ENCODE measurements at regions not wholly inside any gene's neighbourhood (a gene's known extent, or its start where the extent isn't known, plus 50 kb on each side); places are given as distances from the start of the nearest gene placed in this dataset.

- H3K9me3 ChIP-seq: no peaks in the 10 kb centered on the region
- ATAC-seq (no peak), DNase-seq (no peak)
- intact Hi-C loops (cut with DNase I; ENCODE audit: low total_unique reads): no loop called here
- no peak overlapping the region for H3K4me3 ChIP-seq
- H3K4me1 ChIP-seq: no peaks in the 10 kb centered on the region
- TF ChIP-seq POLR2A (IDR thresholded peaks at IDR 0.05): no peak
- TF ChIP-seq CTCF (IDR thresholded peaks at IDR 0.05 in 4 of 5, conservative IDR thresholded peaks at IDR 0.05 in 1 of 5): no peak
- in situ Hi-C loops (cut with MboI; ENCODE audit: low sequenced_read_pairs in 4 of 4): no loop called here
- H3K36me3 ChIP-seq: no peaks in the 10 kb centered on the region
- H3K27me3 ChIP-seq: no peaks in the 10 kb centered on the region
- H3K27ac ChIP-seq: no peak overlapping the region
Measured at GRCh38 chr12:115433014-115433634, 749.1 kb upstream of the TBX3 start.

- H3K9me3 ChIP-seq: no peaks in the 10 kb centered on the region
- intact Hi-C loops (cut with DNase I; ENCODE audit: low total_unique reads): no loop called here
Measured at GRCh38 chr12:115430636-115431035, 746.7 kb upstream of the TBX3 start.

GRCh38 chr12:115426732-115427131 lies 742.8 kb upstream of the TBX3 start:
- no peak overlapping the region for H3K27ac ChIP-seq
- H3K4me3 ChIP-seq: no peak overlapping the region
- intact Hi-C loops (cut with DNase I; ENCODE audit: low total_unique reads) (no loop called here), in situ Hi-C loops (cut with MboI; ENCODE audit: low sequenced_read_pairs in 4 of 4) (no loop called here)
- DNase-seq (no peak), ATAC-seq (no peak)
- no peaks in the 10 kb centered on the region for H3K9me3 ChIP-seq
- H3K27me3 ChIP-seq: peaks cover 0 to 4% (median 0%) of the 10 kb centered on the region in 3 donors
- H3K36me3 ChIP-seq: no peaks in the 10 kb centered on the region
- H3K4me1 ChIP-seq: no peaks in the 10 kb centered on the region
- TF ChIP-seq CTCF (IDR thresholded peaks at IDR 0.05 in 4 of 5, conservative IDR thresholded peaks at IDR 0.05 in 1 of 5) (no peak), POLR2A (IDR thresholded peaks at IDR 0.05) (no peak)

More at GRCh38 chr12:115430636-115431035, 746.7 kb upstream of the TBX3 start:
- Histone ChIP-seq H3K36me3 (no peaks in the 10 kb centered on the region), H3K4me3 (no peak overlapping the region), H3K27ac (no peak overlapping the region), H3K27me3 (no peaks in the 10 kb centered on the region), H3K4me1 (no peaks in the 10 kb centered on the region)
- ATAC-seq: no peak
- no peak for TF ChIP-seq CTCF (IDR thresholded peaks at IDR 0.05 in 4 of 5, conservative IDR thresholded peaks at IDR 0.05 in 1 of 5)
- TF ChIP-seq POLR2A (IDR thresholded peaks at IDR 0.05): no peak
- DNase-seq: no peak
- in situ Hi-C loops (cut with MboI; ENCODE audit: low sequenced_read_pairs in 4 of 4): no loop called here

GRCh38 chr12:115424003-115424402 lies 740.0 kb upstream of the TBX3 start:
- Histone ChIP-seq H3K4me1 (no peaks in the 10 kb centered on the region), H3K27ac (no peak overlapping the region), H3K4me3 (no peak overlapping the region), H3K36me3 (no peaks in the 10 kb centered on the region), H3K9me3 (no peaks in the 10 kb centered on the region), H3K27me3 (peaks cover 0 to 4% (median 0%) of the 10 kb centered on the region in 3 donors)
- ATAC-seq (no peak), DNase-seq (no peak)
- intact Hi-C loops (cut with DNase I; ENCODE audit: low total_unique reads) (no loop called here), in situ Hi-C loops (cut with MboI; ENCODE audit: low sequenced_read_pairs in 4 of 4) (no loop called here)
- TF ChIP-seq CTCF (IDR thresholded peaks at IDR 0.05 in 4 of 5, conservative IDR thresholded peaks at IDR 0.05 in 1 of 5): no peak
- no peak for TF ChIP-seq POLR2A (IDR thresholded peaks at IDR 0.05)

- ATAC-seq: no peak
- intact Hi-C loops (cut with DNase I; ENCODE audit: low total_unique reads) (no loop called here), in situ Hi-C loops (cut with MboI; ENCODE audit: low sequenced_read_pairs in 4 of 4) (no loop called here)
- H3K4me3 ChIP-seq: no peak overlapping the region
- H3K27ac ChIP-seq: no peak overlapping the region
- H3K27me3 ChIP-seq: peaks cover 0 to 4% (median 0%) of the 10 kb centered on the region in 3 donors
- H3K4me1 ChIP-seq: no peaks in the 10 kb centered on the region
- TF ChIP-seq POLR2A (IDR thresholded peaks at IDR 0.05) (no peak), CTCF (IDR thresholded peaks at IDR 0.05 in 4 of 5, conservative IDR thresholded peaks at IDR 0.05 in 1 of 5) (no peak)
- H3K36me3 ChIP-seq: no peaks in the 10 kb centered on the region
- DNase-seq: no peak
- no peaks in the 10 kb centered on the region for H3K9me3 ChIP-seq
Measured at GRCh38 chr12:115423546-115423987, 739.6 kb upstream of the TBX3 start.

All from gastrocnemius medialis (tissue), 4 donors.